Chondrocyte (in vitro differentiated cells): ENCODE measurements at regions not wholly inside any gene's neighbourhood (a gene's known extent, or its start where the extent isn't known, plus 50 kb on each side); places are given as distances from the start of the nearest gene placed in this dataset.

Experiments used
- DNase-seq: peaks from one replicate; pipeline ENCODE4 v3.0.0; 2021; ENCODE audit warnings: mixed read lengths, low spot score
- H3K27ac Mint-ChIP-seq: one replicate; pipeline ENCODE4 v1.8.0; 2021; ENCODE audit warnings: mild to moderate bottlenecking, moderate library complexity, mixed read lengths; ENCODE audit not compliant: unreplicated experiment
- H3K27me3 Mint-ChIP-seq: 2 replicates; pipeline ENCODE4 v1.8.0; 2021; ENCODE audit warnings: low read depth, mixed read lengths
- H3K36me3 Mint-ChIP-seq: 2 replicates; pipeline ENCODE4 v1.8.0; 2021; ENCODE audit warnings: low read depth, mixed read lengths
- H3K4me1 Mint-ChIP-seq: 2 replicates; pipeline ENCODE4 v1.8.0; 2021; ENCODE audit warnings: low read depth, mild to moderate bottlenecking, mixed read lengths
- H3K4me3 Mint-ChIP-seq: one replicate; pipeline ENCODE4 v1.8.0; 2021; ENCODE audit warnings: mild to moderate bottlenecking, moderate library complexity, mixed read lengths; ENCODE audit not compliant: unreplicated experiment
- H3K9me3 Mint-ChIP-seq: 2 replicates; pipeline ENCODE4 v1.8.0; 2021; ENCODE audit warnings: low read depth, mixed read lengths
- CTCF ChIP-seq: fragments of 200-600 bp; sonication (generic); IDR thresholded peaks from 2 replicates; pipeline ENCODE4 v1.5.0; 2021; ENCODE audit warnings: antibody characterized with exemption, mild to moderate bottlenecking, moderate library complexity

DNA sequence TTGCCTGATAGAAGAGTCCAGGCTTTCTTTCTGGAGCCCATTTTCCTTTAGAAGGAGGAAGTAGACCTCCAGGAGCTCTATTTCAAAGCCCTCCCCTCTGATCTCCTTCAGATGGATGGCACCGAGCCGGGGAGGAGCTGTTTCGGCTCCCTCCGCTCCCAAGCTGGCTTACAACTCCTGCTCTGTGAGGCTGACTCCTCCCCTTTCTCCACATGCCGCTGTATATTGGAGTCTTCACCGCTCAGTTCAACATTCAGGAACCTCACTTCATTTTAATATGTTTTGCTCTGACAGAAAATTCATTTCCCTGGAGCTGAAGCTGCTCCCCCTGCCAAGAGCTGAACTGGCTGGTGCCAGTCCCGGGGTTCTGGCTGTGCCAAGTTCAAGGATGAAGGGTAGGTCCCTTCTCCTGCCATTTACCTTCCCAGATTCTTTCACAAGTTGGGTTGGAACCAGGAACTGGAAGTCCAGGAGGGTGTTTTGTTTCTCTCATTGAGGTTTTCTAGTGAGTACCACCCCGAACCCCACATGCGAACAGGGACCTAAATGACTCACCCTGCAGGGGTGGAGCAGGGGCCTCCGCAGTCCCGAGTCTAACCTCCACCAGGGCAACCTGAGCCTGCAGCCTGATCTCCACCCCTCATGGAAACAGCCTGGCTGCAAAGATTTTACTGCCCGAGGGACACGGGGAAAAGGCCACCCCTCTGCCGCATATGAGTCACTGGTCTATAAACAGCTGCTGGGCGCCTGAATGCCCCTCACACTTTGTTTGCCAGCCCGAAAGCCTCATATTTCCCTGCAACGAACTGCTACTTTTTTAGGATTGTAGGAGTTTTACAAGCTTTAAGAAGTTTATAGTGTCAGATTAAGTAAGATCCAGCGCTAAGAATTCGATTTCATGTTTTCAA lies 68.6 kb upstream of the FOXA2 start:
- peaks cover 24% of the 10 kb centered on the region for H3K27me3 Mint-ChIP-seq
- H3K4me1 Mint-ChIP-seq, result no peaks in the 10 kb centered on the region
- peaks cover 3% of the 10 kb centered on the region for H3K9me3 Mint-ChIP-seq
- no peak for TF ChIP-seq CTCF
- no peak overlapping the region for H3K4me3 Mint-ChIP-seq
- DNase-seq, result no peak
- H3K27ac Mint-ChIP-seq, result no peak overlapping the region
- no peaks in the 10 kb centered on the region for H3K36me3 Mint-ChIP-seq

GRCh38 chr20:22653658-22654642 lies 69.6 kb upstream of the FOXA2 start:
- DNase-seq, result no peak
- H3K9me3 Mint-ChIP-seq, result peaks cover 3% of the 10 kb centered on the region
- no peak overlapping the region for H3K4me3 Mint-ChIP-seq
- H3K27me3 Mint-ChIP-seq, result peaks cover 20% of the 10 kb centered on the region
- H3K4me1 Mint-ChIP-seq, result no peaks in the 10 kb centered on the region
- no peak for TF ChIP-seq CTCF
- H3K36me3 Mint-ChIP-seq, result no peaks in the 10 kb centered on the region
- no peak overlapping the region for H3K27ac Mint-ChIP-seq

- Mint-ChIP-seq H3K27me3 (peaks cover 44% of the 10 kb centered on the region), H3K9me3 (peaks cover 7% of the 10 kb centered on the region), H3K27ac (no peak overlapping the region), H3K4me1 (no peaks in the 10 kb centered on the region), H3K36me3 (no peaks in the 10 kb centered on the region), H3K4me3 (no peak overlapping the region)
- no peak for DNase-seq
- TF ChIP-seq CTCF, result no peak
Measured at GRCh38 chr20:22663528-22664025, 79.2 kb upstream of the FOXA2 start.

GRCh38 chr20:22667198-22667597 lies 82.8 kb upstream of the FOXA2 start:
- H3K9me3 Mint-ChIP-seq, result peaks cover 24% of the 10 kb centered on the region
- no peaks in the 10 kb centered on the region for H3K36me3 Mint-ChIP-seq
- no peak for TF ChIP-seq CTCF
- no peaks in the 10 kb centered on the region for H3K4me1 Mint-ChIP-seq
- no peak for DNase-seq
- H3K27me3 Mint-ChIP-seq, result peaks cover 38% of the 10 kb centered on the region
- H3K27ac Mint-ChIP-seq, result no peak overlapping the region
- no peak overlapping the region for H3K4me3 Mint-ChIP-seq

DNA sequence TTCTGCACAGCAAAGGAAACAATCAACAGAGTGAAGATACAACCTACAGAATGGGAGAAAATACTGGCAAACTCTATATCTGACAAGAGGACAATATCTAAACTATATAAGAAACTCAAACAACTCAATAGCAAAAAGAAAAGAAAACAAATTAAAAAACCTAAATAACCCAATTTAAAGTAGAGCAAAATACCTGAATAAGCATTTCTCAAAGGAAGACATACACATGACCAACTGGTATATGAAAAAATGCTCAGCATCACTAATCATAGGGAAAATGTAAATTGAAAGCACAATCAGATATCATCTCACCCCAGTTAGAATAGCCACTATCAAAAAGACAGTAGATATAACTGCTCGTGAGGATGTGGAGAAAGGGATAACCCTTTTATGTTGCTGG lies 87.8 kb upstream of the FOXA2 start:
- Mint-ChIP-seq H3K27me3 (peaks cover 37% of the 10 kb centered on the region), H3K9me3 (peaks cover 22% of the 10 kb centered on the region), H3K4me1 (no peaks in the 10 kb centered on the region), H3K36me3 (no peaks in the 10 kb centered on the region), H3K27ac (no peak overlapping the region), H3K4me3 (no peak overlapping the region)
- no peak for DNase-seq
- no peak for TF ChIP-seq CTCF
